ENCODE measurements at regions not wholly inside any gene's neighbourhood (a gene's known extent, or its start where the extent isn't known, plus 50 kb on each side); places are given as distances from the start of the nearest gene placed in this dataset.

GRCh38 chr14:71235875-71236274 lies 328.6 kb downstream of the PCNX1 start:
- no peaks in the 10 kb centered on the region for H3K79me2 ChIP-seq (ENCODE audit: insufficient read depth, low read length)
- H3K27me3 ChIP-seq (ENCODE audit: insufficient read depth, low read length) = no peaks in the 10 kb centered on the region
- no peak overlapping the region for H4K5ac ChIP-seq (ENCODE audit: insufficient read length, low read depth, low read length)
- H2BK120ac ChIP-seq (ENCODE audit: low read depth, low read length, poor library complexity, severe bottlenecking) = no peak overlapping the region
- peaks cover 0 to 2% (median 0%) of the 10 kb centered on the region in 3 experiments; a peak in 1 of 7 replicates for H3K36me3 Mint-ChIP-seq (ENCODE audit: insufficient read depth in 1 of 3, low read depth in 3 of 3)
- H3K4me3 Mint-ChIP-seq = no peak overlapping the region
- no peak overlapping the region for H3K56ac ChIP-seq (ENCODE audit: insufficient read length, low read depth, low read length)
- H4K20me1 ChIP-seq (ENCODE audit: control insufficient read depth, insufficient read depth, insufficient read length) = no peaks in the 10 kb centered on the region
- no peak overlapping the region for H2BK15ac ChIP-seq (ENCODE audit: low read depth, low read length)
- H3K27me3 Mint-ChIP-seq (ENCODE audit: low read depth) = peaks cover 2% of the 10 kb centered on the region; the same call in 1 of the 2 replicates
- H3K23ac ChIP-seq (ENCODE audit: insufficient read length, low read depth, low read length) = no peak overlapping the region
- no peak overlapping the region for H2BK12ac ChIP-seq (ENCODE audit: insufficient read length, low read depth, low read length)
- H3K9ac ChIP-seq (ENCODE audit: extremely low read depth, insufficient read length, low read length) = no peak overlapping the region
- no peak overlapping the region for H2BK20ac ChIP-seq (ENCODE audit: low read depth, low read length, poor library complexity, severe bottlenecking)
- no peak overlapping the region for H2AFZ ChIP-seq (ENCODE audit: low read length)
- H3K4me2 ChIP-seq (ENCODE audit: insufficient read depth, insufficient read length, low read length) = no peak overlapping the region
- H3K18ac ChIP-seq (ENCODE audit: insufficient read length, low read depth, low read length) = no peak overlapping the region
- H3K9me3 ChIP-seq (ENCODE audit: control insufficient read depth, low read depth, low read length) = no peaks in the 10 kb centered on the region
- no peak overlapping the region for H4K91ac ChIP-seq (ENCODE audit: insufficient read length, low read depth, low read length)
- H3K4me1 ChIP-seq (ENCODE audit: insufficient read depth, low read length) = no peaks in the 10 kb centered on the region
- H3K27ac Mint-ChIP-seq = 0 out of 7 replicates have a peak overlapping the region, but pooled peaks of 1 of the 3 experiments have one; percentile 30
- H2AK5ac ChIP-seq (ENCODE audit: insufficient read length, low read length) = no peak overlapping the region
- H2BK5ac ChIP-seq (ENCODE audit: insufficient read length, low read length) = no peak overlapping the region
- WGBS (ENCODE audit: extremely low coverage, insufficient read length, low lambda C conversion rate) = no CpG with 5 or more reads among the region's 7 CpGs
- H3K4ac ChIP-seq (ENCODE audit: low read depth, low read length) = no peak overlapping the region
- H3T11ph ChIP-seq (ENCODE audit: low read length) = no peak overlapping the region
- DNase-seq = no peak
- TF ChIP-seq, protein P1, sequence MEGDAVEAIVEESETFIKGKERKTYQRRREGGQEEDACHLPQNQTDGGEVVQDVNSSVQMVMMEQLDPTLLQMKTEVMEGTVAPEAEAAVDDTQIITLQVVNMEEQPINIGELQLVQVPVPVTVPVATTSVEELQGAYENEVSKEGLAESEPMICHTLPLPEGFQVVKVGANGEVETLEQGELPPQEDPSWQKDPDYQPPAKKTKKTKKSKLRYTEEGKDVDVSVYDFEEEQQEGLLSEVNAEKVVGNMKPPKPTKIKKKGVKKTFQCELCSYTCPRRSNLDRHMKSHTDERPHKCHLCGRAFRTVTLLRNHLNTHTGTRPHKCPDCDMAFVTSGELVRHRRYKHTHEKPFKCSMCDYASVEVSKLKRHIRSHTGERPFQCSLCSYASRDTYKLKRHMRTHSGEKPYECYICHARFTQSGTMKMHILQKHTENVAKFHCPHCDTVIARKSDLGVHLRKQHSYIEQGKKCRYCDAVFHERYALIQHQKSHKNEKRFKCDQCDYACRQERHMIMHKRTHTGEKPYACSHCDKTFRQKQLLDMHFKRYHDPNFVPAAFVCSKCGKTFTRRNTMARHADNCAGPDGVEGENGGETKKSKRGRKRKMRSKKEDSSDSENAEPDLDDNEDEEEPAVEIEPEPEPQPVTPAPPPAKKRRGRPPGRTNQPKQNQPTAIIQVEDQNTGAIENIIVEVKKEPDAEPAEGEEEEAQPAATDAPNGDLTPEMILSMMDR (conservative IDR thresholded peaks at IDR 0.05) = no peak
- peaks cover 10 to 20% of the 10 kb centered on the region in 2 experiments for H3K4me1 Mint-ChIP-seq
- no peak overlapping the region for H4K8ac ChIP-seq (replicated peaks; ENCODE audit: insufficient read length, low read depth, low read length)
- no peaks in the 10 kb centered on the region for H3K9me3 Mint-ChIP-seq
- no peak overlapping the region for H3K14ac ChIP-seq (ENCODE audit: insufficient read depth, low read length)
- H3K27ac ChIP-seq (ENCODE audit: insufficient read length, low read depth, low read length) = no peak overlapping the region
- no peaks in the 10 kb centered on the region for H3K23me2 ChIP-seq (ENCODE audit: insufficient read length, low read depth, low read length, poor library complexity, severe bottlenecking)
- no peaks in the 10 kb centered on the region for H3K79me1 ChIP-seq (ENCODE audit: insufficient read depth, low read depth, low read length, poor library complexity, severe bottlenecking)
